ENCODE measurements at regions not wholly inside any gene's neighbourhood (a gene's known extent, or its start where the extent isn't known, plus 50 kb on each side); places are given as distances from the start of the nearest gene placed in this dataset.

- no peaks in the 10 kb centered on the region for H3K9me3 Mint-ChIP-seq
- H3K4me1 Mint-ChIP-seq, result no peaks in the 10 kb centered on the region
- ChIA-PET CTCF (no interaction called here), POLR2A (no interaction called here)
- no peak overlapping the region for H3K4me3 Mint-ChIP-seq
- H3K27ac Mint-ChIP-seq, result no peak overlapping the region
- DNase-seq, result no peak
- H3K27me3 Mint-ChIP-seq, result no peaks in the 10 kb centered on the region
- no peaks in the 10 kb centered on the region for H3K36me3 Mint-ChIP-seq (ENCODE audit: low read depth)
Measured at GRCh38 chr2:106704798-106705197, 181.2 kb downstream of the ST6GAL2 start.

- DNase-seq, result no peak
- H3K4me1 Mint-ChIP-seq, result no peaks in the 10 kb centered on the region
- no peak overlapping the region for H3K27ac Mint-ChIP-seq
- no peaks in the 10 kb centered on the region for H3K27me3 Mint-ChIP-seq
- CTCF ChIA-PET, result no interaction called here
- H3K36me3 Mint-ChIP-seq (ENCODE audit: low read depth), result no peaks in the 10 kb centered on the region
- H3K9me3 Mint-ChIP-seq, result no peaks in the 10 kb centered on the region
- POLR2A ChIA-PET, result no interaction called here
- H3K4me3 Mint-ChIP-seq, result no peak overlapping the region
Measured at GRCh38 chr2:106705877-106706276, 180.1 kb downstream of the ST6GAL2 start.

- ChIA-PET CTCF (no interaction called here), POLR2A (no interaction called here)
- no peaks in the 10 kb centered on the region for H3K36me3 Mint-ChIP-seq (ENCODE audit: low read depth)
- no peak overlapping the region for H3K27ac Mint-ChIP-seq
- no peaks in the 10 kb centered on the region for H3K9me3 Mint-ChIP-seq
- H3K4me3 Mint-ChIP-seq, result no peak overlapping the region
- no peaks in the 10 kb centered on the region for H3K4me1 Mint-ChIP-seq
- no peak for DNase-seq
- no peaks in the 10 kb centered on the region for H3K27me3 Mint-ChIP-seq
Measured at GRCh38 chr2:106706283-106706682, 179.7 kb downstream of the ST6GAL2 start.

- Mint-ChIP-seq H3K27ac (no peak overlapping the region), H3K4me1 (no peaks in the 10 kb centered on the region), H3K27me3 (no peaks in the 10 kb centered on the region), H3K4me3 (no peak overlapping the region), H3K36me3 (ENCODE audit: low read depth) (no peaks in the 10 kb centered on the region), H3K9me3 (peaks cover 2% of the 10 kb centered on the region)
- ChIA-PET POLR2A (no interaction called here), CTCF (no interaction called here)
- DNase-seq, result no peak
Measured at GRCh38 chr2:106708209-106708608, 177.8 kb downstream of the ST6GAL2 start.

- no peak for DNase-seq
- Mint-ChIP-seq H3K4me1 (no peaks in the 10 kb centered on the region), H3K27ac (no peak overlapping the region), H3K4me3 (no peak overlapping the region), H3K27me3 (no peaks in the 10 kb centered on the region), H3K9me3 (peaks cover 2% of the 10 kb centered on the region), H3K36me3 (ENCODE audit: low read depth) (no peaks in the 10 kb centered on the region)
- ChIA-PET POLR2A (no interaction called here), CTCF (no interaction called here)
Measured at GRCh38 chr2:106709229-106709628, 176.7 kb downstream of the ST6GAL2 start.

GRCh38 chr2:106719222-106719621, 166.7 kb downstream of the ST6GAL2 start:
- no peaks in the 10 kb centered on the region for H3K4me1 Mint-ChIP-seq
- peaks cover 4% of the 10 kb centered on the region for H3K9me3 Mint-ChIP-seq
- no peak for DNase-seq
- POLR2A ChIA-PET, result no interaction called here
- H3K27ac Mint-ChIP-seq, result no peak overlapping the region
- no peaks in the 10 kb centered on the region for H3K36me3 Mint-ChIP-seq (ENCODE audit: low read depth)
- CTCF ChIA-PET, result no interaction called here
- H3K27me3 Mint-ChIP-seq, result no peaks in the 10 kb centered on the region
- H3K4me3 Mint-ChIP-seq, result no peak overlapping the region

- ChIA-PET POLR2A (no interaction called here), CTCF (no interaction called here)
- no peaks in the 10 kb centered on the region for H3K4me1 Mint-ChIP-seq
- H3K9me3 Mint-ChIP-seq, result peaks cover 4% of the 10 kb centered on the region
- no peak overlapping the region for H3K4me3 Mint-ChIP-seq
- H3K27me3 Mint-ChIP-seq, result no peaks in the 10 kb centered on the region
- DNase-seq, result no peak
- H3K36me3 Mint-ChIP-seq (ENCODE audit: low read depth), result no peaks in the 10 kb centered on the region
- no peak overlapping the region for H3K27ac Mint-ChIP-seq
Measured at GRCh38 chr2:106720026-106720425, 165.9 kb downstream of the ST6GAL2 start.

- H3K27me3 Mint-ChIP-seq, result no peaks in the 10 kb centered on the region
- no peaks in the 10 kb centered on the region for H3K9me3 Mint-ChIP-seq
- ChIA-PET CTCF (no interaction called here), POLR2A (no interaction called here)
- no peak overlapping the region for H3K27ac Mint-ChIP-seq
- no peaks in the 10 kb centered on the region for H3K36me3 Mint-ChIP-seq (ENCODE audit: low read depth)
- H3K4me3 Mint-ChIP-seq, result no peak overlapping the region
- no peaks in the 10 kb centered on the region for H3K4me1 Mint-ChIP-seq
- DNase-seq, result no peak
Measured at GRCh38 chr2:106724301-106724794, 161.6 kb downstream of the ST6GAL2 start.

GRCh38 chr2:106734165-106734564, 151.8 kb downstream of the ST6GAL2 start:
- Mint-ChIP-seq H3K9me3 (no peaks in the 10 kb centered on the region), H3K4me1 (no peaks in the 10 kb centered on the region), H3K36me3 (ENCODE audit: low read depth) (no peaks in the 10 kb centered on the region), H3K4me3 (no peak overlapping the region), H3K27ac (no peak overlapping the region), H3K27me3 (no peaks in the 10 kb centered on the region)
- ChIA-PET CTCF (no interaction called here), POLR2A (no interaction called here)
- no peak for DNase-seq

- ChIA-PET POLR2A (no interaction called here), CTCF (no interaction called here)
- no peak for DNase-seq
- no peaks in the 10 kb centered on the region for H3K9me3 Mint-ChIP-seq
- no peak overlapping the region for H3K27ac Mint-ChIP-seq
- H3K4me3 Mint-ChIP-seq, result no peak overlapping the region
- no peaks in the 10 kb centered on the region for H3K4me1 Mint-ChIP-seq
- H3K36me3 Mint-ChIP-seq (ENCODE audit: low read depth), result no peaks in the 10 kb centered on the region
- H3K27me3 Mint-ChIP-seq, result no peaks in the 10 kb centered on the region
Measured at GRCh38 chr2:106735807-106736206, 150.2 kb downstream of the ST6GAL2 start.

GRCh38 chr2:106736221-106736620, 149.7 kb downstream of the ST6GAL2 start:
- Mint-ChIP-seq H3K36me3 (ENCODE audit: low read depth) (no peaks in the 10 kb centered on the region), H3K27me3 (no peaks in the 10 kb centered on the region), H3K9me3 (no peaks in the 10 kb centered on the region), H3K4me1 (no peaks in the 10 kb centered on the region), H3K27ac (no peak overlapping the region), H3K4me3 (no peak overlapping the region)
- POLR2A ChIA-PET, result no interaction called here
- DNase-seq, result no peak
- CTCF ChIA-PET, result no interaction called here

- DNase-seq, result no peak
- Mint-ChIP-seq H3K9me3 (no peaks in the 10 kb centered on the region), H3K27me3 (peaks cover 2% of the 10 kb centered on the region), H3K4me1 (no peaks in the 10 kb centered on the region), H3K27ac (no peak overlapping the region), H3K36me3 (ENCODE audit: low read depth) (no peaks in the 10 kb centered on the region), H3K4me3 (no peak overlapping the region)
- POLR2A ChIA-PET, result no interaction called here
- CTCF ChIA-PET, result no interaction called here
Measured at GRCh38 chr2:106745468-106745867, 140.5 kb downstream of the ST6GAL2 start.

GRCh38 chr2:106749823-106750222, 136.1 kb downstream of the ST6GAL2 start:
- Mint-ChIP-seq H3K27ac (no peak overlapping the region), H3K9me3 (no peaks in the 10 kb centered on the region), H3K4me1 (no peaks in the 10 kb centered on the region), H3K36me3 (ENCODE audit: low read depth) (no peaks in the 10 kb centered on the region), H3K27me3 (no peaks in the 10 kb centered on the region), H3K4me3 (no peak overlapping the region)
- ChIA-PET POLR2A (no interaction called here), CTCF (no interaction called here)
- DNase-seq, result no peak
